Spinal cord (tissue), 9 donors: ENCODE measurements at regions not wholly inside any gene's neighbourhood (a gene's known extent, or its start where the extent isn't known, plus 50 kb on each side); places are given as distances from the start of the nearest gene placed in this dataset.
A peak's percentile ranks its signal among the peaks of the same experiment; 100 is the strongest.

Experiments used
- DNase-seq, 6 donors: peaks; one replicate each; pipeline versions ENCODE4 v3.0.0 to v3.0.0-alpha.2; 2013 to 2015; ENCODE audit warnings: low spot score in 6 of 6, low read depth in 4 of 6
- H3K27ac ChIP-seq: one replicate; pipeline ENCODE4 v1.5.1; 2013; ENCODE audit warnings: low read depth, low read length, control low read depth
- H3K27me3 ChIP-seq: one replicate; pipeline ENCODE4 v1.6.1; 2013; ENCODE audit warnings: low read length; ENCODE audit not compliant: control insufficient read depth, insufficient read depth
- H3K36me3 ChIP-seq: one replicate; pipeline ENCODE4 v1.6.1; 2013; ENCODE audit warnings: low read length; ENCODE audit not compliant: control insufficient read depth, insufficient read depth
- H3K4me1 ChIP-seq: one replicate; pipeline ENCODE4 v1.6.1; 2013; ENCODE audit warnings: low read length; ENCODE audit not compliant: control insufficient read depth, insufficient read depth
- H3K4me3 ChIP-seq: one replicate; pipeline ENCODE4 v1.5.1; 2013; ENCODE audit warnings: low read depth, low read length, control low read depth
- H3K9me3 ChIP-seq: one replicate; pipeline ENCODE4 v1.6.1; 2013; ENCODE audit warnings: low read length; ENCODE audit not compliant: control insufficient read depth, insufficient read depth
- WGBS: methylation state at CpG from one replicate; pipeline ENCODE4 v1.1.5; 2013; ENCODE audit warnings: missing lambda C conversion rate; ENCODE audit not compliant: insufficient coverage; 5-methylcytosine and 5-hydroxymethylcytosine counted together
- donor health status: healthy.

GRCh38 chr21:15644489-15644888, 85.3 kb upstream of the USP25 start:
- 83% methylated on average over 1 of the region's 3 CpGs for WGBS
- Histone ChIP-seq H3K4me1 (no peaks in the 10 kb centered on the region), H3K27ac (no peak overlapping the region), H3K36me3 (no peaks in the 10 kb centered on the region), H3K4me3 (no peak overlapping the region), H3K9me3 (no peaks in the 10 kb centered on the region), H3K27me3 (no peaks in the 10 kb centered on the region)
- DNase-seq, result no peak

GRCh38 chr21:15645830-15646229, 84.0 kb upstream of the USP25 start:
- no peaks in the 10 kb centered on the region for H3K27me3 ChIP-seq
- no peaks in the 10 kb centered on the region for H3K36me3 ChIP-seq
- no peaks in the 10 kb centered on the region for H3K4me1 ChIP-seq
- no peak for DNase-seq
- no peak overlapping the region for H3K4me3 ChIP-seq
- no CpG with 5 or more reads among the region's 4 CpGs for WGBS
- H3K9me3 ChIP-seq, result no peaks in the 10 kb centered on the region
- no peak overlapping the region for H3K27ac ChIP-seq

- no peak overlapping the region for H3K27ac ChIP-seq
- no peaks in the 10 kb centered on the region for H3K4me1 ChIP-seq
- H3K9me3 ChIP-seq, result no peaks in the 10 kb centered on the region
- DNase-seq, result peak in 1 of 6 donors; percentile 44
- no peaks in the 10 kb centered on the region for H3K36me3 ChIP-seq
- no peak overlapping the region for H3K4me3 ChIP-seq
- no peaks in the 10 kb centered on the region for H3K27me3 ChIP-seq
- no CpG with 5 or more reads among the region's 3 CpGs for WGBS
Observed at GRCh38 chr21:15650735-15651134, 79.0 kb upstream of the USP25 start.

- H3K4me1 ChIP-seq, result no peaks in the 10 kb centered on the region
- H3K27me3 ChIP-seq, result no peaks in the 10 kb centered on the region
- H3K9me3 ChIP-seq, result no peaks in the 10 kb centered on the region
- no peaks in the 10 kb centered on the region for H3K36me3 ChIP-seq
- H3K27ac ChIP-seq, result no peak overlapping the region
- DNase-seq, result no peak
- WGBS, result 0% methylated on average over 1 of the region's 3 CpGs
- no peak overlapping the region for H3K4me3 ChIP-seq
Observed at GRCh38 chr21:15651172-15651571, 78.6 kb upstream of the USP25 start.

GRCh38 chr21:15653710-15654109, 76.1 kb upstream of the USP25 start:
- 90% methylated on average over 2 of the region's 2 CpGs for WGBS
- Histone ChIP-seq H3K4me3 (no peak overlapping the region), H3K27me3 (no peaks in the 10 kb centered on the region), H3K36me3 (no peaks in the 10 kb centered on the region), H3K27ac (no peak overlapping the region), H3K9me3 (no peaks in the 10 kb centered on the region), H3K4me1 (no peaks in the 10 kb centered on the region)
- DNase-seq, result no peak

- no peak for DNase-seq
- Histone ChIP-seq H3K9me3 (no peaks in the 10 kb centered on the region), H3K27ac (no peak overlapping the region), H3K27me3 (no peaks in the 10 kb centered on the region), H3K4me1 (no peaks in the 10 kb centered on the region), H3K36me3 (no peaks in the 10 kb centered on the region), H3K4me3 (no peak overlapping the region)
- 93% methylated on average over 3 of the region's 6 CpGs for WGBS
Observed at GRCh38 chr21:15654171-15654570, 75.6 kb upstream of the USP25 start.

- no CpG with 5 or more reads among the region's 3 CpGs for WGBS
- no peaks in the 10 kb centered on the region for H3K9me3 ChIP-seq
- no peaks in the 10 kb centered on the region for H3K4me1 ChIP-seq
- peak in 3 of 6 donors; percentile 9 to 30 (median 16) for DNase-seq
- H3K4me3 ChIP-seq, result no peak overlapping the region
- H3K27ac ChIP-seq, result no peak overlapping the region
- H3K27me3 ChIP-seq, result no peaks in the 10 kb centered on the region
- H3K36me3 ChIP-seq, result no peaks in the 10 kb centered on the region
Observed at GRCh38 chr21:15659753-15660422, 69.9 kb upstream of the USP25 start.

- H3K4me1 ChIP-seq, result no peaks in the 10 kb centered on the region
- no peaks in the 10 kb centered on the region for H3K9me3 ChIP-seq
- 100% methylated on average over 1 of the region's 2 CpGs for WGBS
- no peak for DNase-seq
- no peaks in the 10 kb centered on the region for H3K36me3 ChIP-seq
- H3K27me3 ChIP-seq, result no peaks in the 10 kb centered on the region
- H3K27ac ChIP-seq, result no peak overlapping the region
- no peak overlapping the region for H3K4me3 ChIP-seq
Observed at GRCh38 chr21:15660423-15660804, 69.4 kb upstream of the USP25 start.

GRCh38 chr21:15667010-15667409, 62.8 kb upstream of the USP25 start:
- WGBS, result no CpG with 5 or more reads among the region's 1 CpG
- Histone ChIP-seq H3K36me3 (no peaks in the 10 kb centered on the region), H3K4me1 (no peaks in the 10 kb centered on the region), H3K4me3 (no peak overlapping the region), H3K27me3 (no peaks in the 10 kb centered on the region), H3K9me3 (no peaks in the 10 kb centered on the region), H3K27ac (no peak overlapping the region)
- no peak for DNase-seq

- no peaks in the 10 kb centered on the region for H3K27me3 ChIP-seq
- no peak overlapping the region for H3K27ac ChIP-seq
- H3K36me3 ChIP-seq, result no peaks in the 10 kb centered on the region
- H3K9me3 ChIP-seq, result no peaks in the 10 kb centered on the region
- H3K4me3 ChIP-seq, result no peak overlapping the region
- no peak for DNase-seq
- 95% methylated on average over 4 of the region's 7 CpGs for WGBS
- H3K4me1 ChIP-seq, result no peaks in the 10 kb centered on the region
Observed at GRCh38 chr21:15667819-15668218, 62.0 kb upstream of the USP25 start.
